K562 (cell line): ENCODE measurements at regions not wholly inside any gene's neighbourhood (a gene's known extent, or its start where the extent isn't known, plus 50 kb on each side); places are given as distances from the start of the nearest gene placed in this dataset.

Experiments used
- ATAC-seq: fragments of 200-7000 bp; cut with Tn5 transposase; 3 replicates; pipeline ENCODE4 v1.9.1; 2020; ENCODE audit warnings: moderate library complexity
- BruUV-seq: library from RNA; stranded (reverse); fragments of 400-500 nt; replicated peaks from 2 replicates; lab custom pipeline; 2021; lab: Mats Ljungman, UMichigan
- CTCF ChIA-PET: fragments of 300-600 bp; formaldehyde crosslinking; extraction: SDS; loops from one replicate; lab custom pipeline; 2021; ENCODE audit warnings: low intra/inter-chr PET ratio; lab: Yijun Ruan, JAX
- POLR2A ChIA-PET: fragments of 300-600, 350-650 bp; sonication (Branson Sonifier 250); formaldehyde crosslinking; extraction: SDS; loops from one replicate; lab custom pipeline; 2021; ENCODE audit warnings: antibody characterized with exemption, inconsistent platforms; lab: Yijun Ruan, JAX
- DNase-seq, 4 experiments: peaks; one replicate each; pipeline versions ENCODE4 v3.0.0 to v3.0.0-alpha.2; 2011 to 2018; ENCODE audit warnings: low spot score in 3 of 4, mixed read lengths in 3 of 4; ENCODE audit errors: extremely low read depth in 1 of 4
- FAIRE-seq: peaks from 2 replicates; lab custom pipeline; 2011; peaks lifted over from hg19 to GRCh38; lab: Jason Lieb, UNC
- H2AFZ ChIP-seq: 2 replicates; pipeline ENCODE4 v1.6.0; 2011; ENCODE audit warnings: low read depth, low read length, control low read depth, inconsistent platforms
- H3K27ac ChIP-seq: fragments of 200-600 bp; 3 replicates; pipeline ENCODE4 v1.8.0; 2011; ENCODE audit warnings: low read depth, mild to moderate bottlenecking, control low read depth, inconsistent platforms, low read length, moderate library complexity, mixed read lengths; ENCODE audit errors: extremely low read depth
- H3K27me3 ChIP-seq, 2 experiments: fragments of 300-600 bp in 1 of 2; 2 replicates in 1 of 2; 3 replicates in 1 of 2; pipeline versions ENCODE4 v1.6.0 to v1.8.0; 2011; ENCODE audit warnings: inconsistent platforms in 2 of 2, low read length in 2 of 2, mild to moderate bottlenecking in 1 of 2, mixed read lengths in 1 of 2, moderate library complexity in 1 of 2; ENCODE audit not compliant: control insufficient read depth in 2 of 2, insufficient read depth in 2 of 2
- H3K36me3 ChIP-seq: fragments of 300-600 bp; 3 replicates; pipeline ENCODE4 v1.8.0; 2011; ENCODE audit warnings: mild to moderate bottlenecking, low read length, inconsistent platforms; ENCODE audit not compliant: control insufficient read depth, insufficient read depth
- H3K4me1 ChIP-seq, 2 experiments: fragments of 200-600 bp in 1 of 2; replicated peaks in 1 of 2; 2 replicates in 1 of 2; 3 replicates in 1 of 2; pipeline versions ENCODE4 v1.5.1 to v1.8.0; 2011; ENCODE audit warnings: inconsistent platforms in 2 of 2, low read length in 2 of 2, mild to moderate bottlenecking in 1 of 2, mixed read lengths in 1 of 2, moderate library complexity in 1 of 2; ENCODE audit not compliant: control insufficient read depth in 2 of 2, insufficient read depth in 2 of 2
- H3K4me2 ChIP-seq: 2 replicates; pipeline ENCODE4 v1.6.1; 2011; ENCODE audit warnings: low read length, control low read depth, inconsistent platforms, mixed read lengths; ENCODE audit not compliant: insufficient read depth
- H3K4me3 ChIP-seq: fragments of 200-600 bp; sonication (generic), shearing (Covaris generic); 2 replicates; pipeline ENCODE4 v1.5.1; 2016; ENCODE audit warnings: control low read depth, inconsistent platforms
- H3K79me2 ChIP-seq: fragments of 200-600 bp; 3 replicates; pipeline ENCODE4 v1.8.0; 2011; ENCODE audit warnings: low read length, inconsistent platforms; ENCODE audit not compliant: control insufficient read depth, insufficient read depth
- H3K9ac ChIP-seq, 2 experiments: 2 replicates each; pipeline versions ENCODE4 v1.6.0 to v1.6.1; 2011; ENCODE audit warnings: low read depth in 2 of 2, low read length in 2 of 2, control low read depth in 1 of 2, inconsistent platforms in 1 of 2, mild to moderate bottlenecking in 1 of 2, mixed read lengths in 1 of 2; ENCODE audit not compliant: insufficient read depth in 1 of 2
- H3K9me1 ChIP-seq: one replicate; pipeline ENCODE4 v1.6.0; 2011; ENCODE audit warnings: inconsistent platforms, mild to moderate bottlenecking, low read length, moderate library complexity; ENCODE audit not compliant: control insufficient read depth, insufficient read depth
- H3K9me3 ChIP-seq: replicated peaks from 2 replicates; pipeline ENCODE4 v1.5.1; 2011; ENCODE audit warnings: low read depth, low read length, inconsistent platforms; ENCODE audit not compliant: control insufficient read depth, insufficient read depth
- H4K20me1 ChIP-seq: replicated peaks from 2 replicates; pipeline ENCODE4 v1.6.1; 2011; ENCODE audit warnings: low read length, inconsistent platforms, mixed read lengths; ENCODE audit not compliant: control insufficient read depth, insufficient read depth
- E2F6 ChIP-seq, 2 experiments: IDR thresholded peaks; 2 replicates each; pipeline ENCODE4 v1.6.1; 2011; ENCODE audit warnings: borderline replicate concordance in 1 of 2, control low read depth in 1 of 2, low read depth in 1 of 2, low read length in 1 of 2, mild to moderate bottlenecking in 1 of 2, mixed read lengths in 1 of 2, moderate library complexity in 1 of 2; ENCODE audit not compliant: insufficient read depth in 1 of 2, insufficient read length in 1 of 2, poor library complexity in 1 of 2, severe bottlenecking in 1 of 2; ENCODE audit errors: extremely low read depth in 1 of 2
- E4F1 ChIP-seq: fragments of 250-450 bp; sonication (Bioruptor Pico); IDR thresholded peaks from 2 replicates; pipeline ENCODE4 v1.5.0; 2021; ENCODE audit warnings: mild to moderate bottlenecking, borderline replicate concordance
- HDAC2 ChIP-seq: fragments of 450-650 bp; IDR thresholded peaks from 2 replicates; pipeline ENCODE4 v1.6.1; 2016; ENCODE audit warnings: mild to moderate bottlenecking
- MAFG ChIP-seq: fragments of 450-650 bp; conservative IDR thresholded peaks from 2 replicates; pipeline ENCODE4 v1.6.1; 2016; ENCODE audit warnings: missing genetic modification characterization, missing compliant biosample characterization
- NFXL1 ChIP-seq: fragments of 450-650 bp; formaldehyde crosslinking; IDR thresholded peaks from 2 replicates; pipeline ENCODE4 v1.4.0; 2021; ENCODE audit warnings: mild to moderate bottlenecking
- PHTF2 ChIP-seq: fragments of 250-450 bp; sonication (Bioruptor Pico); IDR thresholded peaks from 2 replicates; pipeline ENCODE4 v1.5.0; 2021; ENCODE audit warnings: mild to moderate bottlenecking
- ZNF133 ChIP-seq: fragments of 250-450 bp; sonication (Bioruptor Pico); IDR thresholded peaks from 2 replicates; pipeline ENCODE4 v1.4.0; 2020; ENCODE audit warnings: mild to moderate bottlenecking
- ZNF143 ChIP-seq: sonication (generic); formaldehyde crosslinking; IDR thresholded peaks from 2 replicates; pipeline ENCODE4 v1.9.0; 2022; ENCODE audit warnings: mild to moderate bottlenecking, missing genetic modification reagents
- ZNF253 ChIP-seq: fragments of 250-450 bp; sonication (Bioruptor Pico); conservative IDR thresholded peaks from 2 replicates; pipeline ENCODE4 v1.6.1; 2021; ENCODE audit warnings: mild to moderate bottlenecking
- ZNF445 ChIP-seq: fragments of 250-450 bp; sonication (Bioruptor Pico); IDR thresholded peaks from 2 replicates; pipeline ENCODE4 v1.4.0; 2020; ENCODE audit warnings: low read depth, mild to moderate bottlenecking, moderate library complexity
- WGBS: fragments of 100-300 bp; shearing (Covaris generic); methylation state at CpG from one replicate; pipeline ENCODE4 v1.1.6; 2016; ENCODE audit warnings: low coverage, mixed read lengths; ENCODE audit not compliant: insufficient coverage; ENCODE audit errors: missing lambda C conversion rate; 5-methylcytosine and 5-hydroxymethylcytosine counted together
- in situ Hi-C: fragments of 300-500 bp; cut with MboI; formaldehyde crosslinking; loops from 4 replicates; pipeline ENCODE4 v1.15.0; 2018; ENCODE audit warnings: inconsistent platforms, mixed read lengths
- intact Hi-C: fragments of 100-400 bp; cut with micrococcal nuclease; formaldehyde crosslinking; loops from 2 replicates; pipeline ENCODE4 v1.14.2; 2022

DNA sequence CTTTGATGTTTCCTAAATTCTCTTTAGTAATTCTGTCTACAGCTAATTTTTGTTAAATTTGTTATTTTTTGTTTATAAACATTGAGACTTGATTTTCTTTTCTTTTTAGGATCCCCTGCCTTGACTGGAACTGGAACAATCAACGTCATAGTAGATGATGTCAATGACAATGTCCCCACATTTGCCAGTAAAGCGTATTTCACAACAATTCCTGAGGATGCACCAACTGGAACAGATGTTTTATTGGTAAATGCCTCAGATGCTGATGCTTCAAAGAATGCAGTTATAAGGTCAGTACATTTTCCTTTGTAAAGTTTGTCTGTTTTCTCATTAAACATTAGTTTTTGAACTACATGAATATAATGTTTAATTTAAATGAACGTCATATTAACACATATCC is 119.4 kb downstream of the FAT4 start (continued):
- no peak for TF ChIP-seq E2F6 (IDR thresholded peaks at IDR 0.05; ENCODE audit: borderline replicate concordance in 1 of 2, extremely low read depth in 1 of 2, insufficient read depth in 1 of 2, insufficient read length in 1 of 2, low read depth in 1 of 2, low read length in 1 of 2, poor library complexity in 1 of 2, severe bottlenecking in 1 of 2)
- TF ChIP-seq, all 486 proteins: peak for 0

- no peak for TF ChIP-seq PHTF2 (CRISPR knock-in tag)
- TF ChIP-seq NFXL1 (CRISPR knock-in tag): no peak
- no peak for TF ChIP-seq ZNF133 (CRISPR knock-in tag)
- TF ChIP-seq ZNF445 (CRISPR knock-in tag): no peak
- TF ChIP-seq ZNF253 (CRISPR knock-in tag): no peak
- TF ChIP-seq ZNF143 (CRISPR knock-in tag): no peak
- no peak for TF ChIP-seq HDAC2
- TF ChIP-seq MAFG (tag): no peak
- TF ChIP-seq E4F1 (CRISPR knock-in tag): no peak
- 0% methylated on average over 1 of the region's 1 CpG for WGBS
- ChIA-PET POLR2A (no interaction called here), CTCF (no interaction called here)
- no TSS peak for BruUV-seq
- H2AFZ ChIP-seq: no peak overlapping the region
- H3K9me3 ChIP-seq: no peaks in the 10 kb centered on the region
- H3K9ac ChIP-seq: no peak overlapping the region
- in situ Hi-C loops: no loop called here
- no peak overlapping the region for H3K27ac ChIP-seq
- FAIRE-seq: no peak
- no peaks in the 10 kb centered on the region for H4K20me1 ChIP-seq
- DNase-seq: no peak
- H3K9me1 ChIP-seq: no peaks in the 10 kb centered on the region
- no peaks in the 10 kb centered on the region for H3K27me3 ChIP-seq
- H3K36me3 ChIP-seq: no peaks in the 10 kb centered on the region
- intact Hi-C loops: no loop called here
- H3K4me1 ChIP-seq: no peaks in the 10 kb centered on the region
- no peaks in the 10 kb centered on the region for H3K79me2 ChIP-seq
- no peak overlapping the region for H3K4me3 ChIP-seq
- ATAC-seq: no peak
- H3K4me2 ChIP-seq: no peak overlapping the region
Observed at GRCh38 chr4:125440814-125441213, 126.1 kb downstream of the FAT4 start.
